Kidney (tissue), 13 donors: ENCODE measurements at regions not wholly inside any gene's neighbourhood (a gene's known extent, or its start where the extent isn't known, plus 50 kb on each side); places are given as distances from the start of the nearest gene placed in this dataset.

Source experiments
- DNase-seq, 5 donors: peaks; one replicate each; pipeline ENCODE4 v3.0.0-alpha.2; 2013 to 2020
- FAIRE-seq: peaks from 2 replicates; lab custom pipeline; 2012; peaks lifted over from hg19 to GRCh38; lab: Jason Lieb, UNC
- H3K27ac ChIP-seq, 2 donors: one replicate each; pipeline ENCODE4 v1.7.0; 2013; ENCODE audit warnings: low read depth in 2 of 2, low read length in 2 of 2, inconsistent platforms in 1 of 2
- H3K27me3 ChIP-seq: one replicate; pipeline ENCODE4 v1.7.1; 2013; ENCODE audit warnings: low read length, inconsistent platforms; ENCODE audit not compliant: control insufficient read depth, insufficient read depth
- H3K36me3 ChIP-seq, 3 donors: one replicate each; pipeline versions ENCODE4 v1.7.0 to v1.7.1; 2013; ENCODE audit warnings: low read length in 3 of 3, control low read depth in 1 of 3, inconsistent platforms in 1 of 3; ENCODE audit not compliant: insufficient read depth in 3 of 3, control insufficient read depth in 2 of 3
- H3K4me1 ChIP-seq, 3 donors: one replicate each; pipeline versions ENCODE4 v1.7.0 to v1.7.1; 2013; ENCODE audit warnings: low read length in 3 of 3, inconsistent platforms in 1 of 3, low read depth in 1 of 3; ENCODE audit not compliant: control insufficient read depth in 2 of 3, insufficient read depth in 2 of 3
- H3K4me3 ChIP-seq, 3 donors: one replicate each; pipeline versions ENCODE4 v1.7.0 to v1.8.1; 2013; ENCODE audit warnings: low read length in 3 of 3, control low read depth in 1 of 3, inconsistent platforms in 1 of 3
- H3K9ac ChIP-seq, 3 donors: one replicate each; pipeline versions ENCODE4 v1.7.0 to v1.7.1; 2013; ENCODE audit warnings: low read length in 3 of 3, control low read depth in 1 of 3, inconsistent platforms in 1 of 3
- H3K9me3 ChIP-seq, 3 donors: one replicate each; pipeline versions ENCODE4 v1.7.0 to v1.7.1; 2013; ENCODE audit warnings: low read length in 3 of 3, control low read depth in 1 of 3, inconsistent platforms in 1 of 3; ENCODE audit not compliant: control insufficient read depth in 2 of 3, insufficient read depth in 1 of 3
- intact Hi-C: fragments of 100-400 bp; cut with DNase I; formaldehyde crosslinking; loops from one replicate; pipeline ENCODE4 v1.11.1; 2022
- TF ChIP-seq, protein P1 (sequence below): IDR thresholded peaks from 3 replicates; pipeline ENCODE4 v1.5.1; 2012; ENCODE audit warnings: mild to moderate bottlenecking, moderate library complexity, borderline replicate concordance; ENCODE audit not compliant: insufficient read depth; ENCODE audit errors: extremely low read depth
- donor health status: control.
- donor health status: control.
- donor health status: control.
- donor health status: control.
- donor health status: control.
- donor health status: DM: yes; HTN: yes; CAD: no.
- donor health status: Normal renal cell carcinoma (clear cell type).

DNA sequence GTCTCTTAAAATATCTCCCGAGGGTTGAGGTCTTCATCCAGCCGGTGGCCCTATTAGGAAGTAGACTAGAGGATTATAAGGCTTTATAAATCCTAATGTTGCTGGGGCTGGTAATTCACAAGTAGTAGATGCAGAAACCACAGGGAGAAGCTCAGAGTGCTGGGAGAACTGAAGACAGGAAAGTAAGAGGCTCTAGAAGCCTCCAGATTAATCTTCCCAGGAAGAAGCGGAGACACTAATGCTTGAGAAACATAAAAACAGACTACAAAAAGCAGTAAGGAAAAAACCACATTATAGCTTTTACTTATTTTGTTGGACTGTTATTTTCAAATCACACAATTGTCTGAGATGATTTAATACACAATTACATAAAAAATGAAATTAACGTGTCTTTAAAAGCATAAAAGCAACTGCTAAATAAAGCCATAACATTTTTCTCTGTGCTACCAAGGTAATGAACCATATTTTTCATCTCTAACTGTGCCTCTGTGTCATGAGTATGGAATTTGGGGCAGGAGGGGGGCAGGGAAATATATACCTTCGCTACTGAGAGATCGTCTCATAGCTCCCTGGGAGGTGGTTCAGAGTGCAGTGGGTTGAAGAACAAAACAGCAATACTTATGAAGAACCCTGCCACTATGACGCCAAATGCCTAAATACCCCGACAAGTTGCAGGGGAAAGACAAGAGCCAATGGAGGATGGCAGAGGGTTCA lies 806.2 kb upstream of the WWC1 start:
- Histone ChIP-seq H3K4me3 (no peak overlapping the region), H3K27me3 (no peaks in the 10 kb centered on the region), H3K36me3 (no peaks in the 10 kb centered on the region), H3K9ac (no peak overlapping the region), H3K9me3 (no peaks in the 10 kb centered on the region), H3K4me1 (no peaks in the 10 kb centered on the region), H3K27ac (no peak overlapping the region)
- FAIRE-seq (no peak), DNase-seq (no peak)
- intact Hi-C loops: no loop called here
- TF ChIP-seq, protein P1, sequence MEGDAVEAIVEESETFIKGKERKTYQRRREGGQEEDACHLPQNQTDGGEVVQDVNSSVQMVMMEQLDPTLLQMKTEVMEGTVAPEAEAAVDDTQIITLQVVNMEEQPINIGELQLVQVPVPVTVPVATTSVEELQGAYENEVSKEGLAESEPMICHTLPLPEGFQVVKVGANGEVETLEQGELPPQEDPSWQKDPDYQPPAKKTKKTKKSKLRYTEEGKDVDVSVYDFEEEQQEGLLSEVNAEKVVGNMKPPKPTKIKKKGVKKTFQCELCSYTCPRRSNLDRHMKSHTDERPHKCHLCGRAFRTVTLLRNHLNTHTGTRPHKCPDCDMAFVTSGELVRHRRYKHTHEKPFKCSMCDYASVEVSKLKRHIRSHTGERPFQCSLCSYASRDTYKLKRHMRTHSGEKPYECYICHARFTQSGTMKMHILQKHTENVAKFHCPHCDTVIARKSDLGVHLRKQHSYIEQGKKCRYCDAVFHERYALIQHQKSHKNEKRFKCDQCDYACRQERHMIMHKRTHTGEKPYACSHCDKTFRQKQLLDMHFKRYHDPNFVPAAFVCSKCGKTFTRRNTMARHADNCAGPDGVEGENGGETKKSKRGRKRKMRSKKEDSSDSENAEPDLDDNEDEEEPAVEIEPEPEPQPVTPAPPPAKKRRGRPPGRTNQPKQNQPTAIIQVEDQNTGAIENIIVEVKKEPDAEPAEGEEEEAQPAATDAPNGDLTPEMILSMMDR: no peak

DNA sequence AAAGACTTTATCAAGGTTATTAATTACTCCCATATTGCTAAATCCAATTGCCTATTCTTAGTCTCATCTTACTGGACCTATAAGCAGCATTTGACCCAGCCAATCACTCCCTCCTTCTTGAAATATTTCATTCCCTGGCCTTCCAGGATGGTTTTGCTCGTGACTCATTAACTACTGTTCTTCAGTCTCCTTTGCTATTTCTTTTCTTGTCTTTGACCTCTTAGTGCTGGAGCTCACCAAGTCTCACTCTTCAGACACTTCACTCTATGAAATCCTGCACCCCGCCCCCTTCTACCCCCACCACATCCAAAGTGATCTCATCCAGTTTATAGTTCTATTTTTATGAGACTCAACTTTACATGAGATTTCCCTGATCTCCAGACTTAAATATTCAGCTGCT lies 803.1 kb upstream of the WWC1 start:
- no peaks in the 10 kb centered on the region for H3K9me3 ChIP-seq
- no peak for FAIRE-seq
- intact Hi-C loops: no loop called here

DNA sequence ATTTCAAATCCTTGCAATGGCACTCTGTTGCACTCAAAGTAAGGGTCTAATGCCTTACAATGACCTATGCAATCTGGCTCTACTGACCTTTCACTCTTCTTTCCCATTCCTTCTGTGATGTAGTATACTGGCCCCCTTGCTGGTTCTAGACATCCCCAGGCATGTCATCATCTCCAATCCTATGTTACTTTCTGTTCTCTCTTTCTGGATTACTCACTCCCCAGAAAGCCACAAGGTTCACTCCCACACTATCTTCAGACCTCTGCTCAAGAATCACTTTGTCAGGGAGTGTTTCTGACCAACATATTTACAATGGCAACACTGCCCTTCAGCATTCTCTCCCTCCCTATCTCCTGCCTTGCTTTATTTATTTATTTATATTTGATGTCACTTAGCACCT lies 802.2 kb upstream of the WWC1 start:
- H3K9me3 ChIP-seq: no peaks in the 10 kb centered on the region
- intact Hi-C loops: no loop called here
- TF ChIP-seq, protein P1: no peak
- no peak overlapping the region for H3K27ac ChIP-seq
- no peak overlapping the region for H3K9ac ChIP-seq
- DNase-seq: no peak
- no peak overlapping the region for H3K4me3 ChIP-seq
- no peaks in the 10 kb centered on the region for H3K36me3 ChIP-seq
- no peaks in the 10 kb centered on the region for H3K27me3 ChIP-seq
- no peak for FAIRE-seq
- H3K4me1 ChIP-seq: no peaks in the 10 kb centered on the region

More for the DNA sequence above, 803.1 kb upstream of the WWC1 start:
- H3K27ac ChIP-seq: no peak overlapping the region
- no peaks in the 10 kb centered on the region for H3K27me3 ChIP-seq
- TF ChIP-seq, protein P1: no peak
- H3K36me3 ChIP-seq: no peaks in the 10 kb centered on the region
- no peaks in the 10 kb centered on the region for H3K4me1 ChIP-seq
- no peak for DNase-seq
- no peak overlapping the region for H3K4me3 ChIP-seq
- no peak overlapping the region for H3K9ac ChIP-seq
